Stimulated activated CD8-positive, alpha-beta memory T cell treated with anti-CD3 and anti-CD28 coated beads, Interleukin-15, amount 100 ng/mL, for 1 hour (primary cell): ENCODE measurements at regions not wholly inside any gene's neighbourhood (a gene's known extent, or its start where the extent isn't known, plus 50 kb on each side); places are given as distances from the start of the nearest gene placed in this dataset.

Source experiments
- DNase-seq: peaks from one replicate; pipeline ENCODE4 v3.0.0-alpha.2; 2020; ENCODE audit warnings: low read depth

DNA sequence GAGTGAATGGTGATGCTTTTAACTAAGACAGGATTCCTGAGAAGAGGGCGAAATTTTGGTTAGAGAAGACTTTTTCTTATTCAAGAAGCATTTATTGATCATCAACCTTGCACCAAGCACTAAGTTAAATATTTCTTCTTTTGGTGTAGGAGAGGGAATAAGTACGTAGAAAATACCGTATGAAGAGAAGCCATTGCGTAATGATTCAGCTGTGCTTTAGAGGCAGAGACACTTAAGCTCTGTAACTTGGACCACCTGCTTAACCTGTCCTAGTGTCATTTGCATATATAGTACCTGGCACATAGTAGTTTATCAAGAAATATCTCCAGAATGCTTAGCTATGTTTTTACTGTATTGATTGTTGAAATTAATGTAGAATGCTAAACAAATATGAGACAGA is 430.9 kb upstream of the ZNF608 start:
- DNase-seq, result no peak

DNA sequence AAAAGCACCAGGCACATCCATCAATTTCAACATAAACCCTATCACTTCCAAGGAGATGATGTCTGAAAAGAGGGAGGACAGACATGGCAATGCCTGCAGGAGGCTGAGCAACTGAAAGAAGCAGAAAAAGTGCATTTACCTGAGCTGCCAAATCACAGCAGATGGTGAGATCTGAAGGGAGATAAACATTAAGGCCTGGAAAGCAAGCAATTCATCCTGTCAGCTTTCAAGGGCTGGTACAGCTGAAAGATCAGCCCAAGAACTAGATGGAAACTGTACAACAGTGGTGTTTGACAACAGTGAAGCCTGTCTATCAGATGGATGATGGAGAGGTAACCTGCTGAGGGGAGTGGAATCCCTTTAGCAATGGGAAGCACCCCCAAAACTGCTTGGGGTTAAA is 433.2 kb upstream of the ZNF608 start:
- DNase-seq, result no peak

GRCh38 chr5:125180231-125180829 is 433.9 kb upstream of the ZNF608 start:
- no peak for DNase-seq

- DNase-seq, result no peak
Measured at GRCh38 chr5:125181159-125181558, 434.7 kb upstream of the ZNF608 start.

GRCh38 chr5:125181955-125182354 is 435.5 kb upstream of the ZNF608 start:
- DNase-seq, result no peak

DNA sequence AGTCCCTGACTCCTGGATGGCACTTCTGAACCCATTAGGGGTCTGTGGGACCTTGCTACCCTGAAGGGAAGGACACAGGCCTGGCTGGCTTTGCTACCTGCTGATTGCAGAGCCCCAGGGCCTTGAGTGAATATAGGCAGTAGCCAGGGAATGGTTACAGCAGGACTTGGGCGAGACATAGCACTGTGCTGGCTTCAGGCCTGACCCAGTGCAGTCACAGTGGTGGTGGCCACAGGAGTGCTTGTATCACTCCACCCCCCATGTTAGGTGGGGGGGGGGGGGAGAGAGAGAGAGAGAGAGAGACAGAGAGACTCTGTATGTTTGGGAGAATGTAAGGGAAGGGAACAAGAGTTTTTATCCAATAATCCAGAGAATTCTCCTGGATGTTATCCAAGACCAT is 439.3 kb upstream of the ZNF608 start:
- DNase-seq, result no peak

DNA sequence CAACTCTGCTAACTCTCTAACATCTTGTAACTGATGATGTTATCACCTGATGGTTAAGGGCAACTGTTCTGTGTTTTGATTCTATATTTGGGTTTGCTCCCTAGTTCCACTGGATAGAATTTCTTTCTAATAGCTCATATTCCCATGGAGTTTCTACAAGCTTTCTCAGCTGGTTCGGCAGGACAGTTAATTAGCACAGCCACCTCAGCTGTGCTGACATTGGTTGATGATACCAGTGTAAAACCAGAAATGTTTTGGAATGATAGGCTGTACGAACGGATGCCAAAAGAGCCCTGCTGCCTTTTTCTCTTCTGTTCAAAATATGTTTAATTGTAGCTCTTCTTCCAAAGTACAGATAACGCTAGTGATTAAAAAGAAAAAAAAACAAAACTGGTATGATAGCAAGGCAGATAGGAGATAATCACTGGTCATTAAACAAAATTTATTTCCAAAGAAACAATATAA is 440.5 kb upstream of the ZNF608 start:
- DNase-seq, result no peak

- DNase-seq, result no peak
Measured at GRCh38 chr5:125189531-125189941, 443.1 kb upstream of the ZNF608 start.

DNA sequence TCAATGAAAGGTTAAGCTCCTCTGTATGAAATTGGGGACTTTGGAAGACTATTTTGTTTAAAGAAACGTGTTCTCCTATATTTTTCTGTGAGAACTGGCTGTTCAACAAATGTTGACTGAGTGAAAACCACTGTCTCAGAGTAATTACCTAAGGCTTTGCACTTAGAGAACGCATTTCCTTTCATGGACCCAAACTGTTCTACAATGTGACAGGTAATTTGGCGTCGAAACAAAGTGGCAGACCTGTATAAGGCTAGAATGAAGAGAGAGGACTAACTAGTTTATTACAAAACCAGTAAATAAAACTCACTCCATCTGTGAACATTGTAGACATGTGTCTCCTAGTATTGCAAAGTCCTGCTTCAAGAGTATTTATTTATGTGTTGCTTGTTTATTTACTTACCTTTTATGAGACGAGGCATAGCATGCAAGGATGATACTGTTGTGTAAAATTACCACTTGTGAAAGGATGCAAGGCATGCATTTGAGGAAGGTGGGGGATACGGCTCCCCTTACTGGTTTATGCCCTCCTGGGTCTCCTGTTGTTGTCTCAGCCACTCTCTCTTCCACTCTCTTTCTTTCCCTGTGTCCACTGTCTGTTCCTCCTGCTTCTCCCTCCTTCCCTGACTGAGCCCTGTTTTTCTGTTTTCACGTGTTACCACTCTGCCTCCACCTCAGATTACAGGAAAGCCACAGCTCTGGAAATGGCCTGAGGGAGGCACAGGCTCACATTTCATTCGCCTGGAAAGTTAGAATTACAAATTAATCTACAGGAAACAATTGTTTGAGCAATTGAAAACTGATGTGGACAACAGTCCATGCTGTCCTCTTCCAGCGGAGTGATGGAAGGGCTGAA is 444.0 kb upstream of the ZNF608 start:
- DNase-seq, result no peak

DNA sequence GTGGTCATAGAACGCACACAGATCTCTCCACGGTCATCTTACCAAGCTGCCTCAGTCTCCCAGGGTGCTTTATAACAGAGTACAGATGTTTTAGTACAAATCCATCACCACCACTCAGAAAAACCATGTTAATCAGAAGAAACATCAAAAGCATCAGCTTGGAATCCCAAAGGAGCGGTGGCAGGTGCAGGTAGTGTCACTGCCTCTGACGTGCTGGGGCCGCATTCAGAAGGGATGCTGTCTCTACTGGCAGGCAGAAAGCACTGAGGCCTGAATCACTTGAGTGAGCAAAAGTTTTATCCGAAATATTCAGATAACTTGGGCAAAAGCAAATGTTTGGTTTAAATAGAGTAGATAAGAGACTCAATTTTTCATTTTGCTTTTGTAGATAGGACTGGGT is 448.4 kb upstream of the ZNF608 start:
- DNase-seq, result no peak

GRCh38 chr5:125196481-125197111 is 450.2 kb upstream of the ZNF608 start:
- DNase-seq, result no peak

GRCh38 chr5:125197321-125197720 is 450.9 kb upstream of the ZNF608 start:
- DNase-seq, result no peak

- DNase-seq, result no peak
Measured at GRCh38 chr5:125198270-125198974, 452.0 kb upstream of the ZNF608 start.

GRCh38 chr5:125199373-125199772 is 452.9 kb upstream of the ZNF608 start:
- DNase-seq, result no peak

GRCh38 chr5:125199968-125200865 is 453.8 kb upstream of the ZNF608 start:
- no peak for DNase-seq

DNA sequence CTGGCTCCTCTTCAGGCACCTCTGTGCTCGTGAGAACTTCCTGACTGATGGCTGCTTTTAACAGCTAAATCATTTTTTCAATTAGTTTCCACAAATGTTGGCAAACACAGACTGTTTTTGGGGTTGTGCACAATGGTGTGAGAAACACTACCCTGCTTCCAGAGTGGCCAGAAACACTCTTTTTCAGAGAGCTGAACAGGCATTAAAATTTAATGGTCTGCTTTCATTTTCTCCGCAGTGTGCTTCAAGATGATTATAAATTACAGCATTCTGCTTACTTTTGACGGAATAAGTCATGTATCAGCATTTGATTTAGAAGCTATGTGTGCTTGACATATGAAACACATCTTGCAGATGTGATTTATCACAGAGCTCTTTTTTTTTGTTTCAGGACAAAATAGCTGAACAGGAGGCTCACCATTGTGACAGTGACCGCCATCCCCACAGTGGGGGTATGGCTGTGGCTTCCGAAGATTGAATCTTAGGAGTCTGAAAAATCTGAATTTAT is 454.5 kb upstream of the ZNF608 start:
- DNase-seq, result no peak

GRCh38 chr5:125201446-125202052 is 455.1 kb upstream of the ZNF608 start:
- no peak for DNase-seq

DNA sequence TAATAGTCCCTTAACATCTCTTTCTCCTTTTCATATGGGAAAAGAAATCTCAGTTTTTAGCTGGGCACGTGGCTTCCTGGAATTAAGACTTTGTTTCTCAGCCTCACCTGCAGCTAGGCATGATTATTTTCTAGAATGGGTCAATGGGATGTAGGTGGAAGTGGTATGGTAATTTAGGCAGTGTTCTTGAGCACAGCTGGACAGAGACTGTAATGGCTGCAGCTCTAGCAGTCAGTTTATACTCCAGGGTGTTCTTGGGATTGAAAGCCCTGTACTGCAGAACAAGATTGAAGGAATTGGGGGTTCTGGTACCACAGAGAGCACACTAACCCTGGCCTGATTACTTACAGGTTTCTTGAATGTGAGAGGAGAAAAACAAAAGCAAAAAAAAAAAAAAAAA is 455.9 kb upstream of the ZNF608 start:
- no peak for DNase-seq

DNA sequence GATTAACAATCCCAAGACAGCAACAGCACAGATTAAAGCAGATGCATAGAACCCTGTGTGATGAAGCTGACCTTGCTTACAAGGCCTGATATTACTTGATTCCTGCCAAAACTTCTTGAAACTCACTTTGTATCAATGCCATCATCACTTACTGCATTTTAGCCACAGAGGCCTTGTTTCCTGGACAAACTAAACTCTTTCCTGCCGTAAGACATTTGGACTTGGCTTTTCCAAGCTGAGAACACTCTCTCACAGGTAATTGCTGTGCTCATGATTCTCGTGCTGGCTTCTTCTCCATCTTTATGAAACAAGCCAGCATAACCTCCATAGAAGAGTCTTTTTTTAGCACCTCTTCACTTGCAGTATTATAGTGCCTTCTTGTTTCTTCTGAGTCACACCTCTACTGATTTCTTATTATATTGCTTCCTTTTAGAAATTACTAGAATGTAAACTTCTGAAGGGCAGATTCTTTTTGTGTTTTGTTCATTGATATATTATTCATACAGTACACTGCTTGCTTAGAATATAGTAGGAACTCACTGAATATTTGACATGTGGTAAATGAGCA is 456.5 kb upstream of the ZNF608 start:
- no peak for DNase-seq

GRCh38 chr5:125203912-125204311 is 457.5 kb upstream of the ZNF608 start:
- no peak for DNase-seq
